ENCODE measurements at regions not wholly inside any gene's neighbourhood (a gene's known extent, or its start where the extent isn't known, plus 50 kb on each side); places are given as distances from the start of the nearest gene placed in this dataset.

GRCh38 chr2:57515366-57515765 lies 531.2 kb upstream of the VRK2 start:
- H3K4me3 Mint-ChIP-seq = no peak overlapping the region
- H3K36me3 Mint-ChIP-seq = no peaks in the 10 kb centered on the region
- no peak for DNase-seq
- intact Hi-C loops (cut with micrococcal nuclease) = loop anchor here (5.0 kb wide), 1 partner anchor 1383 kb away; no protein-coding TSS in a partner anchor
- POLR2A ChIA-PET = no interaction called here
- H3K9me3 Mint-ChIP-seq = no peaks in the 10 kb centered on the region
- no peaks in the 10 kb centered on the region for H3K27me3 Mint-ChIP-seq
- no peaks in the 10 kb centered on the region for H3K4me1 Mint-ChIP-seq (ENCODE audit: low read depth)
- CTCF ChIA-PET = interaction anchor here (1.8 kb wide), 1 partner anchor 1332 kb away, joined by 17 read pairs; the partner anchor contains the start of gene CCDC85A
- H3K27ac Mint-ChIP-seq = no peak overlapping the region

- ChIA-PET CTCF (interaction anchor here (0.8 to 2.1 kb wide), 3 partner anchors 15 to 1333 kb away, joined by 3 to 13 read pairs (median 3); partner anchors contain the start of gene CCDC85A), POLR2A (no interaction called here)
- no peak for DNase-seq
- H3K27ac Mint-ChIP-seq = no peak overlapping the region
- H3K36me3 Mint-ChIP-seq = no peaks in the 10 kb centered on the region
- H3K4me1 Mint-ChIP-seq (ENCODE audit: low read depth) = no peaks in the 10 kb centered on the region
- no peaks in the 10 kb centered on the region for H3K27me3 Mint-ChIP-seq
- intact Hi-C loops (cut with micrococcal nuclease) = loop anchor here (2.0 to 5.0 kb wide), 3 partner anchors 1334 to 1798 kb away; partner anchors contain the start of gene CCDC85A
- H3K4me3 Mint-ChIP-seq = no peak overlapping the region
- peaks cover 1% of the 10 kb centered on the region for H3K9me3 Mint-ChIP-seq
Observed at GRCh38 chr2:57516698-57517340, 529.8 kb upstream of the VRK2 start.

GRCh38 chr2:57523304-57523703 lies 523.3 kb upstream of the VRK2 start:
- POLR2A ChIA-PET = no interaction called here
- H3K9me3 Mint-ChIP-seq = peaks cover 33% of the 10 kb centered on the region
- H3K36me3 Mint-ChIP-seq = no peaks in the 10 kb centered on the region
- intact Hi-C loops (cut with micrococcal nuclease) = no loop called here
- CTCF ChIA-PET = no interaction called here
- no peak overlapping the region for H3K27ac Mint-ChIP-seq
- H3K4me3 Mint-ChIP-seq = no peak overlapping the region
- no peaks in the 10 kb centered on the region for H3K4me1 Mint-ChIP-seq (ENCODE audit: low read depth)
- H3K27me3 Mint-ChIP-seq = no peaks in the 10 kb centered on the region
- DNase-seq = no peak

GRCh38 chr2:57527685-57528084 lies 518.9 kb upstream of the VRK2 start:
- ChIA-PET CTCF (no interaction called here), POLR2A (no interaction called here)
- no peak for DNase-seq
- Mint-ChIP-seq H3K27ac (no peak overlapping the region), H3K4me3 (no peak overlapping the region), H3K9me3 (peaks cover 32% of the 10 kb centered on the region), H3K27me3 (no peaks in the 10 kb centered on the region), H3K36me3 (no peaks in the 10 kb centered on the region), H3K4me1 (ENCODE audit: low read depth) (no peaks in the 10 kb centered on the region)
- intact Hi-C loops (cut with micrococcal nuclease) = no loop called here

- CTCF ChIA-PET = no interaction called here
- Mint-ChIP-seq H3K4me1 (ENCODE audit: low read depth) (no peaks in the 10 kb centered on the region), H3K4me3 (no peak overlapping the region), H3K36me3 (no peaks in the 10 kb centered on the region), H3K27ac (no peak overlapping the region), H3K9me3 (peaks cover 31% of the 10 kb centered on the region), H3K27me3 (no peaks in the 10 kb centered on the region)
- POLR2A ChIA-PET = no interaction called here
- no peak for DNase-seq
- intact Hi-C loops (cut with micrococcal nuclease) = no loop called here
Observed at GRCh38 chr2:57528499-57528898, 518.1 kb upstream of the VRK2 start.

GRCh38 chr2:57534358-57534757 lies 512.2 kb upstream of the VRK2 start:
- POLR2A ChIA-PET = no interaction called here
- no peaks in the 10 kb centered on the region for H3K27me3 Mint-ChIP-seq

GRCh38 chr2:57536535-57537231 lies 509.9 kb upstream of the VRK2 start:
- Mint-ChIP-seq H3K4me3 (no peak overlapping the region), H3K9me3 (peaks cover 9% of the 10 kb centered on the region), H3K4me1 (ENCODE audit: low read depth) (no peaks in the 10 kb centered on the region), H3K27ac (no peak overlapping the region), H3K36me3 (no peaks in the 10 kb centered on the region), H3K27me3 (no peaks in the 10 kb centered on the region)
- ChIA-PET POLR2A (no interaction called here), CTCF (no interaction called here)
- intact Hi-C loops (cut with micrococcal nuclease) = no loop called here
- no peak for DNase-seq

More at GRCh38 chr2:57534358-57534757, 512.2 kb upstream of the VRK2 start:
- Mint-ChIP-seq H3K4me1 (ENCODE audit: low read depth) (no peaks in the 10 kb centered on the region), H3K27ac (no peak overlapping the region), H3K36me3 (no peaks in the 10 kb centered on the region), H3K4me3 (no peak overlapping the region), H3K9me3 (peaks cover 9% of the 10 kb centered on the region)
- intact Hi-C loops (cut with micrococcal nuclease) = no loop called here
- DNase-seq = no peak
- CTCF ChIA-PET = no interaction called here

- Mint-ChIP-seq H3K4me1 (ENCODE audit: low read depth) (no peaks in the 10 kb centered on the region), H3K36me3 (no peaks in the 10 kb centered on the region), H3K4me3 (no peak overlapping the region), H3K9me3 (peaks cover 17% of the 10 kb centered on the region), H3K27me3 (no peaks in the 10 kb centered on the region), H3K27ac (no peak overlapping the region)
- DNase-seq = no peak
- POLR2A ChIA-PET = no interaction called here
- CTCF ChIA-PET = no interaction called here
- intact Hi-C loops (cut with micrococcal nuclease) = no loop called here
Observed at GRCh38 chr2:57539761-57540160, 506.8 kb upstream of the VRK2 start.

- POLR2A ChIA-PET = no interaction called here
- intact Hi-C loops (cut with micrococcal nuclease) = no loop called here
- Mint-ChIP-seq H3K27ac (no peak overlapping the region), H3K9me3 (peaks cover 29% of the 10 kb centered on the region), H3K4me3 (no peak overlapping the region), H3K27me3 (no peaks in the 10 kb centered on the region), H3K36me3 (no peaks in the 10 kb centered on the region), H3K4me1 (ENCODE audit: low read depth) (no peaks in the 10 kb centered on the region)
- CTCF ChIA-PET = no interaction called here
- no peak for DNase-seq
Observed at GRCh38 chr2:57542081-57542480, 504.5 kb upstream of the VRK2 start.

- intact Hi-C loops (cut with micrococcal nuclease) = no loop called here
- ChIA-PET CTCF (no interaction called here), POLR2A (no interaction called here)
- Mint-ChIP-seq H3K4me3 (no peak overlapping the region), H3K27me3 (no peaks in the 10 kb centered on the region), H3K27ac (no peak overlapping the region), H3K9me3 (peaks cover 33% of the 10 kb centered on the region), H3K36me3 (no peaks in the 10 kb centered on the region), H3K4me1 (ENCODE audit: low read depth) (no peaks in the 10 kb centered on the region)
- no peak for DNase-seq
Observed at GRCh38 chr2:57543211-57543610, 503.4 kb upstream of the VRK2 start.

GRCh38 chr2:57544624-57545023 lies 502.0 kb upstream of the VRK2 start:
- no peak overlapping the region for H3K4me3 Mint-ChIP-seq
- DNase-seq = no peak
- no peaks in the 10 kb centered on the region for H3K36me3 Mint-ChIP-seq
- POLR2A ChIA-PET = no interaction called here
- CTCF ChIA-PET = no interaction called here
- H3K27me3 Mint-ChIP-seq = no peaks in the 10 kb centered on the region
- no peaks in the 10 kb centered on the region for H3K4me1 Mint-ChIP-seq (ENCODE audit: low read depth)
- no peak overlapping the region for H3K27ac Mint-ChIP-seq
- peaks cover 33% of the 10 kb centered on the region for H3K9me3 Mint-ChIP-seq
- intact Hi-C loops (cut with micrococcal nuclease) = no loop called here

- no peak overlapping the region for H3K27ac Mint-ChIP-seq
- ChIA-PET CTCF (no interaction called here), POLR2A (no interaction called here)
- no peaks in the 10 kb centered on the region for H3K27me3 Mint-ChIP-seq
- H3K9me3 Mint-ChIP-seq = peaks cover 44% of the 10 kb centered on the region
- intact Hi-C loops (cut with micrococcal nuclease) = no loop called here
- no peak for DNase-seq
- H3K4me1 Mint-ChIP-seq (ENCODE audit: low read depth) = no peaks in the 10 kb centered on the region
- no peak overlapping the region for H3K4me3 Mint-ChIP-seq
- no peaks in the 10 kb centered on the region for H3K36me3 Mint-ChIP-seq
Observed at GRCh38 chr2:57546478-57546877, 500.1 kb upstream of the VRK2 start.

GRCh38 chr2:57549642-57550102 lies 496.9 kb upstream of the VRK2 start:
- no peaks in the 10 kb centered on the region for H3K27me3 Mint-ChIP-seq
- no peak overlapping the region for H3K27ac Mint-ChIP-seq
- intact Hi-C loops (cut with micrococcal nuclease) = no loop called here
- peaks cover 46% of the 10 kb centered on the region for H3K9me3 Mint-ChIP-seq
- no peak for DNase-seq
- H3K36me3 Mint-ChIP-seq = no peaks in the 10 kb centered on the region
- no peaks in the 10 kb centered on the region for H3K4me1 Mint-ChIP-seq (ENCODE audit: low read depth)
- ChIA-PET CTCF (interaction anchor here (1.0 kb wide), 1 partner anchor 1673 kb away, joined by 3 read pairs; no protein-coding TSS in a partner anchor), POLR2A (no interaction called here)
- H3K4me3 Mint-ChIP-seq = no peak overlapping the region
